H1 (cell line): ENCODE measurements at regions not wholly inside any gene's neighbourhood (a gene's known extent, or its start where the extent isn't known, plus 50 kb on each side); places are given as distances from the start of the nearest gene placed in this dataset.

Experiments used
- CTCF ChIA-PET: fragments of 300-600 bp; sonication (Branson Sonifier 250); formaldehyde crosslinking; loops from one replicate; lab custom pipeline; 2021; ENCODE audit not compliant: partially characterized antibody; lab: Charles Lee
- POLR2A ChIA-PET: fragments of 300-600 bp; sonication (Branson Sonifier 250); formaldehyde crosslinking; loops from one replicate; lab custom pipeline; 2021; ENCODE audit warnings: inconsistent platforms; ENCODE audit not compliant: partially characterized antibody; lab: Charles Lee
- DNase-seq, 2 experiments: peaks; one replicate each; pipeline versions ENCODE4 v3.0.0 to v3.0.0-alpha.2; 2010 to 2022; ENCODE audit warnings: low spot score in 2 of 2, low read depth in 1 of 2, mixed read lengths in 1 of 2
- FAIRE-seq: peaks from 2 replicates; lab custom pipeline; 2011; peaks lifted over from hg19 to GRCh38; lab: Jason Lieb, UNC
- H2AFZ ChIP-seq: 2 replicates; pipeline ENCODE4 v1.8.1; 2012; ENCODE audit warnings: low read length, inconsistent platforms
- H2AK5ac ChIP-seq: 2 replicates; pipeline ENCODE4 v1.6.1; 2013; ENCODE audit warnings: low read depth, low read length
- H2BK120ac ChIP-seq: replicated peaks from 2 replicates; pipeline ENCODE3; 2013; ENCODE audit warnings: low read depth, low read length, inconsistent platforms
- H2BK12ac ChIP-seq: 2 replicates; pipeline ENCODE4 v1.6.1; 2013; ENCODE audit warnings: low read depth, low read length
- H2BK15ac ChIP-seq: 2 replicates; pipeline ENCODE4 v1.6.1; 2013; ENCODE audit warnings: low read length
- H2BK20ac ChIP-seq: 2 replicates; pipeline ENCODE4 v1.6.1; 2013; ENCODE audit warnings: low read length
- H2BK5ac ChIP-seq: 2 replicates; pipeline ENCODE4 v1.6.1; 2013; ENCODE audit warnings: low read depth, low read length
- H3K14ac ChIP-seq: 2 replicates; pipeline ENCODE4 v1.6.1; 2013; ENCODE audit warnings: inconsistent platforms; ENCODE audit not compliant: insufficient read length
- H3K18ac ChIP-seq: 2 replicates; pipeline ENCODE4 v1.6.1; 2013; ENCODE audit warnings: low read length; ENCODE audit errors: extremely low read depth
- H3K23ac ChIP-seq: 2 replicates; pipeline ENCODE4 v1.6.1; 2013; ENCODE audit warnings: inconsistent platforms; ENCODE audit not compliant: insufficient read length
- H3K23me2 ChIP-seq: 2 replicates; pipeline ENCODE4 v1.6.1; 2013; ENCODE audit warnings: low read depth, low read length
- H3K27ac ChIP-seq: 2 replicates; pipeline ENCODE4 v1.6.1; 2011; ENCODE audit warnings: low read depth, low read length, inconsistent platforms
- H3K27me3 ChIP-seq, 4 experiments: replicated peaks in 1 of 4; 1 replicate in 1 of 4; 2 replicates in 3 of 4; pipeline versions ENCODE4 v1.6.1 to v1.8.1; 2011 to 2013; ENCODE audit warnings: low read length in 3 of 4, mild to moderate bottlenecking in 3 of 4, inconsistent platforms in 2 of 4, mixed read lengths in 2 of 4, moderate library complexity in 1 of 4; ENCODE audit not compliant: control insufficient read depth in 3 of 4, insufficient read depth in 3 of 4; ENCODE audit errors: extremely low read depth in 1 of 4
- H3K36me3 ChIP-seq, 4 experiments: 2 replicates each; pipeline versions ENCODE4 v1.6.1 to v1.8.1; 2011 to 2013; ENCODE audit warnings: mild to moderate bottlenecking in 4 of 4, low read length in 3 of 4, moderate library complexity in 2 of 4, control low read depth in 1 of 4, inconsistent platforms in 1 of 4; ENCODE audit not compliant: insufficient read depth in 4 of 4, control insufficient read depth in 2 of 4
- H3K4ac ChIP-seq: replicated peaks from 2 replicates; pipeline ENCODE3; 2013; ENCODE audit warnings: low read length, low read depth, mixed read lengths, inconsistent platforms; ENCODE audit not compliant: insufficient read length
- H3K4me1 ChIP-seq, 4 experiments: replicated peaks in 1 of 4; 1 replicate in 1 of 4; 2 replicates in 3 of 4; pipeline versions ENCODE4 v1.6.1 to v1.8.1; 2011 to 2013; ENCODE audit warnings: low read length in 3 of 4, inconsistent platforms in 2 of 4, mixed read lengths in 1 of 4; ENCODE audit not compliant: insufficient read depth in 4 of 4, control insufficient read depth in 3 of 4
- H3K4me2 ChIP-seq, 2 experiments: 2 replicates each; pipeline versions ENCODE4 v1.6.1 to v1.8.1; 2011 to 2013; ENCODE audit warnings: low read depth in 2 of 2, low read length in 2 of 2, control low read depth in 1 of 2, inconsistent platforms in 1 of 2, mild to moderate bottlenecking in 1 of 2; ENCODE audit not compliant: insufficient read depth in 1 of 2
- H3K4me3 ChIP-seq, 4 experiments: fragments of 200-600, 300-600 bp in 1 of 4; sonication (generic), shearing (Covaris generic), sonication (Bioruptor Twin) in 1 of 4; 2 replicates each; pipeline versions ENCODE4 v1.5.1 to v1.8.1; 2011 to 2016; ENCODE audit warnings: low read length in 4 of 4, low read depth in 3 of 4, control low read depth in 2 of 4, inconsistent platforms in 2 of 4, mild to moderate bottlenecking in 2 of 4, mixed read lengths in 1 of 4, moderate library complexity in 1 of 4; ENCODE audit not compliant: insufficient read depth in 2 of 4; ENCODE audit errors: extremely low read depth in 1 of 4
- H3K56ac ChIP-seq: replicated peaks from 2 replicates; pipeline ENCODE3; 2013; ENCODE audit warnings: low read depth, mild to moderate bottlenecking, mixed read lengths, low read length, inconsistent platforms; ENCODE audit not compliant: insufficient read length
- H3K79me1 ChIP-seq: 2 replicates; pipeline ENCODE4 v1.6.1; 2013; ENCODE audit warnings: low read depth, low read length, control low read depth
- H3K79me2 ChIP-seq, 2 experiments: 2 replicates each; pipeline versions ENCODE4 v1.6.1 to v1.8.1; 2012 to 2013; ENCODE audit warnings: low read length in 2 of 2, mild to moderate bottlenecking in 2 of 2, inconsistent platforms in 1 of 2; ENCODE audit not compliant: insufficient read depth in 2 of 2, control insufficient read depth in 1 of 2
- H3K9ac ChIP-seq, 4 experiments: replicated peaks in 1 of 4; 1 replicate in 1 of 4; 2 replicates in 3 of 4; pipeline versions ENCODE4 v1.6.1 to v1.8.1; 2011 to 2013; ENCODE audit warnings: low read depth in 3 of 4, low read length in 3 of 4, control low read depth in 2 of 4, mild to moderate bottlenecking in 2 of 4, moderate library complexity in 2 of 4, inconsistent platforms in 1 of 4; ENCODE audit errors: extremely low read depth in 1 of 4
- H3K9me3 ChIP-seq, 2 experiments: 2 replicates each; pipeline versions ENCODE4 v1.6.1 to v1.8.1; 2012 to 2013; ENCODE audit warnings: mild to moderate bottlenecking in 2 of 2, moderate library complexity in 2 of 2, control low read depth in 1 of 2, inconsistent platforms in 1 of 2, low read depth in 1 of 2, low read length in 1 of 2, mixed read lengths in 1 of 2; ENCODE audit not compliant: insufficient read depth in 2 of 2
- H4K20me1 ChIP-seq, 2 experiments: replicated peaks in 1 of 2; 2 replicates each; pipeline versions ENCODE3 to v1.8.1; 2011 to 2013; ENCODE audit warnings: inconsistent platforms in 2 of 2, low read length in 2 of 2, mild to moderate bottlenecking in 1 of 2; ENCODE audit not compliant: insufficient read depth in 2 of 2, control insufficient read depth in 1 of 2
- H4K5ac ChIP-seq: 2 replicates; pipeline ENCODE4 v1.6.1; 2013; ENCODE audit warnings: low read length, low read depth, mixed read lengths, inconsistent platforms; ENCODE audit not compliant: insufficient read length
- H4K8ac ChIP-seq: 2 replicates; pipeline ENCODE4 v1.8.0; 2013; ENCODE audit warnings: mild to moderate bottlenecking, moderate library complexity, low read length, inconsistent platforms; ENCODE audit not compliant: insufficient read depth; ENCODE audit errors: extremely low read depth
- H4K91ac ChIP-seq: replicated peaks from 2 replicates; pipeline ENCODE3; 2013; ENCODE audit warnings: low read length, mixed read lengths, inconsistent platforms; ENCODE audit not compliant: insufficient read length
- ASH2L ChIP-seq: fragments of 200-600, 300-600 bp; sonication (generic); IDR thresholded peaks from one replicate; pipeline ENCODE4 v1.7.1; 2017; ENCODE audit warnings: low read length
- BACH1 ChIP-seq: IDR thresholded peaks from 2 replicates; pipeline ENCODE4 v1.6.1; 2012; ENCODE audit warnings: low read length, improper control_type of control experiment
- BRCA1 ChIP-seq: IDR thresholded peaks from 2 replicates; pipeline ENCODE4 v1.6.1; 2012; ENCODE audit warnings: low read depth, low read length, improper control_type of control experiment
- CBX5 ChIP-seq: fragments of 300-800, 300-1000 bp; sonication (generic); IDR thresholded peaks from 2 replicates; pipeline ENCODE4 v1.7.1; 2016; ENCODE audit warnings: antibody characterized with exemption, low read length, low read depth
- CEBPB ChIP-seq: IDR thresholded peaks from 2 replicates; pipeline ENCODE4 v1.6.1; 2012; ENCODE audit warnings: low read depth, low read length
- CHD1 ChIP-seq: IDR thresholded peaks from 2 replicates; pipeline ENCODE4 v1.6.1; 2012; ENCODE audit warnings: low read depth, low read length, improper control_type of control experiment
- HDAC2 ChIP-seq, 2 experiments: fragments of 300-600 bp in 1 of 2; sonication (generic) in 1 of 2; IDR thresholded peaks; 2 replicates each; pipeline ENCODE4 v1.6.1; 2011 to 2012; ENCODE audit warnings: low read depth in 2 of 2, low read length in 2 of 2, mild to moderate bottlenecking in 2 of 2, moderate library complexity in 2 of 2, borderline replicate concordance in 1 of 2, inconsistent platforms in 1 of 2
- KDM4A ChIP-seq: IDR thresholded peaks from one replicate; pipeline ENCODE4 v1.7.1; 2012; ENCODE audit warnings: low read depth, mild to moderate bottlenecking, moderate library complexity, low read length, inconsistent platforms; ENCODE audit not compliant: severe bottlenecking
- POU5F1 ChIP-seq: IDR thresholded peaks from 2 replicates; pipeline ENCODE4 v1.6.1; 2011; ENCODE audit warnings: low read depth, mild to moderate bottlenecking, low read length, moderate library complexity
- RBBP5 ChIP-seq: IDR thresholded peaks from 2 replicates; pipeline ENCODE4 v1.7.1; 2012; ENCODE audit warnings: low read depth, mild to moderate bottlenecking, inconsistent platforms, low read length, moderate library complexity, borderline replicate concordance
- RNF2 ChIP-seq: fragments of 200-900, 300-1000 bp; sonication (generic); IDR thresholded peaks from 2 replicates; pipeline ENCODE4 v1.7.1; 2016; ENCODE audit warnings: borderline replicate concordance, low read depth, mild to moderate bottlenecking, antibody characterized with exemption, low read length; ENCODE audit not compliant: poor library complexity, severe bottlenecking; ENCODE audit errors: missing control alignments
- SIRT6 ChIP-seq: IDR thresholded peaks from one replicate; pipeline ENCODE4 v1.7.1; 2012; ENCODE audit warnings: low read length, inconsistent platforms
- SIX5 ChIP-seq: IDR thresholded peaks from 2 replicates; pipeline ENCODE4 v1.6.1; 2011; ENCODE audit warnings: mild to moderate bottlenecking, low read depth, low read length
- TAF1 ChIP-seq: IDR thresholded peaks from 2 replicates; pipeline ENCODE4 v1.6.1; 2011; ENCODE audit warnings: mild to moderate bottlenecking, low read depth, low read length
- TBP ChIP-seq: IDR thresholded peaks from 2 replicates; pipeline ENCODE4 v1.6.1; 2011; ENCODE audit warnings: low read depth, low read length, improper control_type of control experiment
- WGBS, 2 experiments: shearing (Covaris generic) in 1 of 2; methylation state at CpG; one replicate each; pipeline versions ENCODE4 v1.1.6 to v1.1.7; 2013 to 2015; ENCODE audit warnings: low lambda C conversion rate in 2 of 2, mixed read lengths in 2 of 2, inconsistent platforms in 1 of 2, low coverage in 1 of 2, missing lambda C conversion rate in 1 of 2; ENCODE audit not compliant: insufficient replicate concordance in 2 of 2, insufficient coverage in 1 of 2, insufficient read length in 1 of 2; ENCODE audit errors: extremely low coverage in 1 of 2, missing lambda C conversion rate in 1 of 2; 5-methylcytosine and 5-hydroxymethylcytosine counted together

- Histone ChIP-seq H3K4me2 (no peak overlapping the region), H3K79me1 (no peaks in the 10 kb centered on the region), H3K36me3 (no peaks in the 10 kb centered on the region), H3K4me3 (no peak overlapping the region), H3K4ac (no peak overlapping the region), H4K8ac (no peak overlapping the region), H3K56ac (no peak overlapping the region), H2BK20ac (no peak overlapping the region), H2BK120ac (no peak overlapping the region), H4K20me1 (no peaks in the 10 kb centered on the region), H2AK5ac (no peak overlapping the region), H4K91ac (no peak overlapping the region), H4K5ac (no peak overlapping the region), H2BK12ac (no peak overlapping the region), H2AFZ (no peak overlapping the region), H2BK5ac (no peak overlapping the region), H3K4me1 (no peaks in the 10 kb centered on the region), H3K14ac (no peak overlapping the region), H3K79me2 (no peaks in the 10 kb centered on the region), H3K18ac (no peak overlapping the region), H3K23me2 (no peaks in the 10 kb centered on the region), H3K9ac (no peak overlapping the region), H3K27ac (no peak overlapping the region), H3K23ac (no peak overlapping the region), H3K9me3 (0 out of 4 replicates have a peak, but pooled peaks cover 0 to 5% of the 10 kb centered on the region in 2 experiments), H3K27me3 (no peaks in the 10 kb centered on the region), H2BK15ac (no peak overlapping the region)
- DNase-seq (no peak), FAIRE-seq (no peak)
- POLR2A ChIA-PET, result interaction anchor here (0.6 kb wide), 1 partner anchor 984 kb away, joined by 3 read pairs; no protein-coding TSS in a partner anchor
- CTCF ChIA-PET, result interaction anchor here (0.8 kb wide), 1 partner anchor 585 kb away, joined by 3 read pairs; no protein-coding TSS in a partner anchor
- 91% methylated on average over 2 of the region's 2 CpGs; no CpG with 5 or more reads in 1 of the 2 experiments for WGBS, 2 experiments
- no peak for TF ChIP-seq TAF1
- TF ChIP-seq POU5F1, result no peak
- TF ChIP-seq BACH1, result no peak
- TF ChIP-seq HDAC2 (IDR thresholded peaks at IDR 0.05; ENCODE audit: borderline replicate concordance in 1 of 2, low read depth in 2 of 2, low read length in 2 of 2), result no peak
- no peak for TF ChIP-seq CHD1
- no peak for TF ChIP-seq KDM4A
- TF ChIP-seq SIX5, result no peak
- no peak for TF ChIP-seq BRCA1
- no peak for TF ChIP-seq CEBPB
- no peak for TF ChIP-seq SIRT6
- no peak for TF ChIP-seq CBX5
- TF ChIP-seq RBBP5, result no peak
- TF ChIP-seq ASH2L, result no peak
- no peak for TF ChIP-seq RNF2
- no peak for TF ChIP-seq TBP
These were observed 774.8 kb upstream of the ADAMTS5 start for GRCh38 chr21:27741736-27742135.
